Renal cortical epithelial cell (primary cell): ENCODE measurements at regions not wholly inside any gene's neighbourhood (a gene's known extent, or its start where the extent isn't known, plus 50 kb on each side); places are given as distances from the start of the nearest gene placed in this dataset.
A peak's percentile ranks its signal among the peaks of the same experiment; 100 is the strongest.
"Not testable (repeated sequence)": the region's sequence is repeated elsewhere in the genome, so short reads cannot be mapped to it uniquely, and the experiment has no call there.

Source experiments
- DNase-seq: peaks from one replicate; pipeline ENCODE4 v3.0.0-alpha.2; 2011; ENCODE audit warnings: low read depth

GRCh38 chr2:191476901-191477300 lies 201.0 kb upstream of the NABP1 start:
- DNase-seq = no peak

GRCh38 chr2:191478799-191479679 lies 198.9 kb upstream of the NABP1 start:
- peak; percentile 30 for DNase-seq

- DNase-seq = no peak
Observed at GRCh38 chr2:191479680-191480023, 198.3 kb upstream of the NABP1 start.

GRCh38 chr2:191481305-191482070 lies 196.4 kb upstream of the NABP1 start:
- no peak for DNase-seq

- no peak for DNase-seq
Observed at GRCh38 chr2:191483117-191483516, 194.8 kb upstream of the NABP1 start.

- DNase-seq = peak; percentile 100
Observed at GRCh38 chr2:191486584-191487320, 191.2 kb upstream of the NABP1 start.

GRCh38 chr2:191488135-191488534 lies 189.8 kb upstream of the NABP1 start:
- peak; percentile 76 for DNase-seq

- no peak for DNase-seq
Observed at GRCh38 chr2:191489177-191489576, 188.8 kb upstream of the NABP1 start.

- no peak for DNase-seq
Observed at GRCh38 chr2:191496838-191497237, 181.1 kb upstream of the NABP1 start.

- no peak for DNase-seq
Observed at GRCh38 chr2:191497822-191498221, 180.1 kb upstream of the NABP1 start.

GRCh38 chr2:191499050-191499449 lies 178.9 kb upstream of the NABP1 start:
- DNase-seq = no peak

GRCh38 chr2:191499874-191500565 lies 177.9 kb upstream of the NABP1 start:
- no peak for DNase-seq

- DNase-seq = no peak
Observed at GRCh38 chr2:191500566-191500883, 177.4 kb upstream of the NABP1 start.

- DNase-seq = no peak
Observed at GRCh38 chr2:191500884-191501560, 176.9 kb upstream of the NABP1 start.

- DNase-seq = peak; percentile 73
Observed at GRCh38 chr2:191501561-191502168, 176.3 kb upstream of the NABP1 start.

GRCh38 chr2:191506515-191506914 lies 171.4 kb upstream of the NABP1 start:
- no peak for DNase-seq

- DNase-seq = not testable (repeated sequence)
Observed at GRCh38 chr2:191507252-191507853, 170.6 kb upstream of the NABP1 start.

GRCh38 chr2:191508738-191509137 lies 169.2 kb upstream of the NABP1 start:
- no peak for DNase-seq

- no peak for DNase-seq
Observed at GRCh38 chr2:191512216-191512835, 165.6 kb upstream of the NABP1 start.

GRCh38 chr2:191512874-191513273 lies 165.1 kb upstream of the NABP1 start:
- no peak for DNase-seq
